ENCODE measurements at regions not wholly inside any gene's neighbourhood (a gene's known extent, or its start where the extent isn't known, plus 50 kb on each side); places are given as distances from the start of the nearest gene placed in this dataset.

GRCh38 chr9:129323999-129324553, 146.0 kb upstream of the IER5L start:
- DNase-seq = no peak

- no peak for DNase-seq
These were observed 145.4 kb upstream of the IER5L start for GRCh38 chr9:129323376-129323998.

GRCh38 chr9:129322641-129323375, 144.7 kb upstream of the IER5L start:
- no peak for DNase-seq

GRCh38 chr9:129322022-129322621, 144.1 kb upstream of the IER5L start:
- DNase-seq = no peak

- DNase-seq = no peak
These were observed 143.4 kb upstream of the IER5L start for GRCh38 chr9:129321286-129322021.

- peak; percentile 92 for DNase-seq
These were observed 142.7 kb upstream of the IER5L start for GRCh38 chr9:129320575-129321285.

GRCh38 chr9:129319938-129320481, 141.9 kb upstream of the IER5L start:
- DNase-seq = no peak

GRCh38 chr9:129319076-129319937, 141.2 kb upstream of the IER5L start:
- no peak for DNase-seq

GRCh38 chr9:129318121-129319075, 140.3 kb upstream of the IER5L start:
- no peak for DNase-seq

- DNase-seq = no peak
These were observed 139.3 kb upstream of the IER5L start for GRCh38 chr9:129317179-129318011.

- no peak for DNase-seq
These were observed 138.4 kb upstream of the IER5L start for GRCh38 chr9:129316281-129317030.

GRCh38 chr9:129313331-129313955, 135.4 kb upstream of the IER5L start:
- no peak for DNase-seq

GRCh38 chr9:129312251-129313122, 134.4 kb upstream of the IER5L start:
- no peak for DNase-seq

- no peak for DNase-seq
These were observed 133.6 kb upstream of the IER5L start for GRCh38 chr9:129311643-129312042.

- DNase-seq = no peak
These were observed 132.7 kb upstream of the IER5L start for GRCh38 chr9:129310666-129311350.

- DNase-seq = no peak
These were observed 131.8 kb upstream of the IER5L start for GRCh38 chr9:129309906-129310305.

Data from fibroblast of skin of scalp (primary cell).